B cell (primary cell): ENCODE measurements at regions not wholly inside any gene's neighbourhood (a gene's known extent, or its start where the extent isn't known, plus 50 kb on each side); places are given as distances from the start of the nearest gene placed in this dataset.

Source experiments
- ATAC-seq: fragments of 200-7000 bp; cut with Tn5 transposase; one replicate; pipeline ENCODE4 v1.10.0; 2021; ENCODE audit warnings: low read depth, mild to moderate bottlenecking, moderate number of reproducible peaks, moderate library complexity
- CTCF ChIA-PET: fragments of 350-600 bp; sonication (Branson Sonifier 250); formaldehyde crosslinking; loops from one replicate; lab custom pipeline; 2021; ENCODE audit warnings: antibody characterized with exemption, inconsistent platforms; lab: Charles Lee
- POLR2A ChIA-PET: fragments of 350-600 bp; sonication (Branson Sonifier 250); formaldehyde crosslinking; loops from one replicate; lab custom pipeline; 2021; ENCODE audit warnings: antibody characterized with exemption; lab: Charles Lee
- DNase-seq: peaks from one replicate; pipeline ENCODE4 v3.0.0; 2013
- H2AFZ ChIP-seq: 2 replicates; pipeline ENCODE4 v1.6.1; 2012; ENCODE audit warnings: mild to moderate bottlenecking, low read depth, low read length; ENCODE audit not compliant: insufficient read depth, poor library complexity, severe bottlenecking
- H3K27ac ChIP-seq, 2 donors: 1 replicate in 1 of 2; 2 replicates in 1 of 2; pipeline ENCODE4 v1.5.1; 2012 to 2013; ENCODE audit warnings: low read length in 2 of 2, mild to moderate bottlenecking in 2 of 2, moderate library complexity in 1 of 2
- H3K27me3 ChIP-seq, 4 experiments: fragments of 200-600 bp in 1 of 4; sonication (generic) in 1 of 4; replicated peaks in 1 of 4; 1 replicate in 2 of 4; 2 replicates in 2 of 4; pipeline versions ENCODE4 v1.6.1 to v1.7.0; 2013 to 2016; ENCODE audit warnings: low read length in 3 of 4, mild to moderate bottlenecking in 2 of 4, mixed read lengths in 1 of 4, moderate library complexity in 1 of 4; ENCODE audit not compliant: insufficient read depth in 4 of 4, control insufficient read depth in 3 of 4; ENCODE audit errors: control extremely low read depth in 1 of 4
- H3K36me3 ChIP-seq, 2 experiments: replicated peaks in 1 of 2; 1 replicate in 1 of 2; 2 replicates in 1 of 2; pipeline versions ENCODE4 v1.6.1 to v1.7.1; 2013; ENCODE audit warnings: low read length in 1 of 2; ENCODE audit not compliant: insufficient read depth in 2 of 2, control insufficient read depth in 1 of 2; ENCODE audit errors: control extremely low read depth in 1 of 2, extremely low read depth in 1 of 2
- H3K4me1 ChIP-seq, 2 donors: fragments of 200-600 bp in 1 of 2; sonication (generic) in 1 of 2; 1 replicate in 1 of 2; 2 replicates in 1 of 2; pipeline versions ENCODE4 v1.5.1 to v1.6.1; 2013 to 2017; ENCODE audit warnings: low read length in 2 of 2; ENCODE audit not compliant: control insufficient read depth in 2 of 2, insufficient read depth in 2 of 2
- H3K4me2 ChIP-seq: replicated peaks from 2 replicates; pipeline ENCODE3; 2012; ENCODE audit warnings: mild to moderate bottlenecking, low read depth, low read length; ENCODE audit not compliant: poor library complexity, severe bottlenecking
- H3K4me3 ChIP-seq, 5 experiments: fragments of 200-600 bp in 1 of 5; sonication (generic) in 1 of 5; 1 replicate in 3 of 5; 2 replicates in 2 of 5; pipeline versions ENCODE4 v1.5.1 to v1.7.0; 2011 to 2016; ENCODE audit warnings: low read length in 4 of 5, mild to moderate bottlenecking in 4 of 5, low read depth in 2 of 5, control low read depth in 1 of 5, moderate library complexity in 1 of 5; ENCODE audit not compliant: insufficient read depth in 1 of 5; ENCODE audit errors: control extremely low read depth in 1 of 5, extremely low read depth in 1 of 5
- H3K79me2 ChIP-seq: fragments of 200-600 bp; sonication (generic); one replicate; pipeline ENCODE4 v1.6.0; 2016; ENCODE audit warnings: low read length; ENCODE audit not compliant: control insufficient read depth, insufficient read depth
- H3K9ac ChIP-seq: fragments of 200-600 bp; sonication (generic); 2 replicates; pipeline ENCODE4 v1.6.1; 2017; ENCODE audit warnings: mild to moderate bottlenecking, low read length, moderate library complexity
- H3K9me3 ChIP-seq, 3 donors: one replicate each; pipeline versions ENCODE4 v1.6.1 to v1.7.1; 2013; ENCODE audit warnings: low read length in 2 of 3; ENCODE audit not compliant: control insufficient read depth in 2 of 3, insufficient read depth in 1 of 3; ENCODE audit errors: control extremely low read depth in 1 of 3
- H4K20me1 ChIP-seq: 2 replicates; pipeline ENCODE4 v1.6.0; 2012; ENCODE audit warnings: mild to moderate bottlenecking, low read length; ENCODE audit not compliant: insufficient read depth, control insufficient read depth, poor library complexity, severe bottlenecking
- H3K27ac Mint-ChIP-seq: one replicate; pipeline ENCODE4 v1.8.0; 2021; ENCODE audit warnings: mixed read lengths
- H3K27me3 Mint-ChIP-seq: one replicate; pipeline ENCODE4 v1.8.0; 2021; ENCODE audit warnings: mixed read lengths
- H3K4me1 Mint-ChIP-seq: one replicate; pipeline ENCODE4 v1.8.0; 2021; ENCODE audit warnings: mixed read lengths
- H3K4me3 Mint-ChIP-seq: one replicate; pipeline ENCODE4 v1.8.0; 2021; ENCODE audit warnings: mixed read lengths
- H3K9me3 Mint-ChIP-seq: one replicate; pipeline ENCODE4 v1.8.0; 2022; ENCODE audit warnings: mixed read lengths; ENCODE audit not compliant: insufficient read depth
- EZH2 ChIP-seq: IDR thresholded peaks from 2 replicates; pipeline ENCODE4 v1.6.1; 2012; ENCODE audit warnings: borderline replicate concordance, low read depth, mild to moderate bottlenecking, moderate library complexity, low read length; ENCODE audit not compliant: insufficient read depth, poor library complexity, severe bottlenecking
- WGBS: methylation state at CpG from one replicate; pipeline ENCODE4 v1.1.5; 2013; ENCODE audit warnings: missing lambda C conversion rate; ENCODE audit not compliant: insufficient coverage; 5-methylcytosine and 5-hydroxymethylcytosine counted together
- intact Hi-C: fragments of 100-400 bp; cut with micrococcal nuclease; formaldehyde crosslinking; loops from one replicate; pipeline ENCODE4 v1.10.0; 2022
- TF ChIP-seq, protein P1 (sequence below): fragments of 200-600 bp; IDR thresholded peaks from one replicate; pipeline ENCODE4 v1.8.0; 2022; ENCODE audit warnings: antibody characterized with exemption, mild to moderate bottlenecking

DNA sequence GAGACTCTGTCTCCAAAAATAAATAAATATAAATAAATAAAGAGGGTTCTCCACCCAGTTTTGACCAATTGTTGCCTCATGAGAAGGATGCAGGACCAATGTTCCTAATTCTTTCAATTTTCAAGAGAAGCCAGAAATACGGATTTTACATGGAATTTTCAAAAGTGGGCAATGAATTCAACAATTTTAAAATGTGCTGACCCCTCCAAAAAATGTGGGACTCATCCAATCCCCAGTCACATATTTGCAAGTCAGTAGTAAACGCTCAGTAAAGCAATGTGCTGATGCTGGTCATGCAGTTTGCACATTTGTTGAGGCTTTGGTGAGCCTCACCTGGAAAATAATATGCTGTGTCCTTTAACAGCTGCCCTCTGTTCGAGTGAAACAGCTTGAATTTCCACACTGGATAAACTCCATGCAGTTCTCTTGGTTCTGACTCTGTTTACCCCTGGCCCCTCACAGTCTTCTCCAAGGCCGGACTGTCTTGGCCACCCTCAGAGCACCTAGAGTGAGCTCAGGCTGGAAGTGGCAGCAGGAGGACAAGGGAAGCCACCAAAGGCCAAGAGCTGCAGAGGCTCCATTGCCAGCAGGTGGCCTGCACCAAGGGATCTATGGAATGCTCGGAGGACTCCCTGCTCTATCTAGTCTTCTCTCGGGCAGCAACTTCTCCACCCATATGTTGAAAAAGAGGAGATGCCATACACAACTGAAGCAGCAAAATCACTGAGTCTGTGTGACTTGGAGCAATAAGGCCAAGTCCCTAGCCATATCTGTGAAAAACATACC lies 246.8 kb downstream of the UACA start:
- ChIA-PET POLR2A (no interaction called here), CTCF (interaction anchor here (0.7 kb wide), 1 partner anchor 11 kb away, joined by 3 read pairs; no protein-coding TSS in a partner anchor)
- no peaks in the 10 kb centered on the region for H3K9me3 Mint-ChIP-seq
- TF ChIP-seq, protein P1, sequence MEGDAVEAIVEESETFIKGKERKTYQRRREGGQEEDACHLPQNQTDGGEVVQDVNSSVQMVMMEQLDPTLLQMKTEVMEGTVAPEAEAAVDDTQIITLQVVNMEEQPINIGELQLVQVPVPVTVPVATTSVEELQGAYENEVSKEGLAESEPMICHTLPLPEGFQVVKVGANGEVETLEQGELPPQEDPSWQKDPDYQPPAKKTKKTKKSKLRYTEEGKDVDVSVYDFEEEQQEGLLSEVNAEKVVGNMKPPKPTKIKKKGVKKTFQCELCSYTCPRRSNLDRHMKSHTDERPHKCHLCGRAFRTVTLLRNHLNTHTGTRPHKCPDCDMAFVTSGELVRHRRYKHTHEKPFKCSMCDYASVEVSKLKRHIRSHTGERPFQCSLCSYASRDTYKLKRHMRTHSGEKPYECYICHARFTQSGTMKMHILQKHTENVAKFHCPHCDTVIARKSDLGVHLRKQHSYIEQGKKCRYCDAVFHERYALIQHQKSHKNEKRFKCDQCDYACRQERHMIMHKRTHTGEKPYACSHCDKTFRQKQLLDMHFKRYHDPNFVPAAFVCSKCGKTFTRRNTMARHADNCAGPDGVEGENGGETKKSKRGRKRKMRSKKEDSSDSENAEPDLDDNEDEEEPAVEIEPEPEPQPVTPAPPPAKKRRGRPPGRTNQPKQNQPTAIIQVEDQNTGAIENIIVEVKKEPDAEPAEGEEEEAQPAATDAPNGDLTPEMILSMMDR, result no peak
- TF ChIP-seq EZH2, result no peak
- no peak overlapping the region for H3K27ac ChIP-seq
- no peaks in the 10 kb centered on the region for H3K79me2 ChIP-seq
- no peaks in the 10 kb centered on the region for H4K20me1 ChIP-seq
- H3K4me1 ChIP-seq, result peaks cover 0 to 2% of the 10 kb centered on the region in 2 donors
- intact Hi-C loops, result no loop called here
- H3K4me3 Mint-ChIP-seq, result no peak overlapping the region
- WGBS, result 97% methylated on average over 6 of the region's 6 CpGs
- no peaks in the 10 kb centered on the region for H3K36me3 ChIP-seq
- DNase-seq (no peak), ATAC-seq (no peak)
- H3K9me3 ChIP-seq, result peaks cover 0 to 6% (median 3%) of the 10 kb centered on the region in 3 donors
- H3K4me3 ChIP-seq, result no peak overlapping the region
- H3K4me2 ChIP-seq, result no peak overlapping the region
- H2AFZ ChIP-seq, result no peak overlapping the region
- H3K9ac ChIP-seq, result no peak overlapping the region
- H3K4me1 Mint-ChIP-seq, result peaks cover 6% of the 10 kb centered on the region
- H3K27me3 ChIP-seq, result no peaks in the 10 kb centered on the region
- no peak overlapping the region for H3K27ac Mint-ChIP-seq
- peaks cover 21% of the 10 kb centered on the region for H3K27me3 Mint-ChIP-seq

DNA sequence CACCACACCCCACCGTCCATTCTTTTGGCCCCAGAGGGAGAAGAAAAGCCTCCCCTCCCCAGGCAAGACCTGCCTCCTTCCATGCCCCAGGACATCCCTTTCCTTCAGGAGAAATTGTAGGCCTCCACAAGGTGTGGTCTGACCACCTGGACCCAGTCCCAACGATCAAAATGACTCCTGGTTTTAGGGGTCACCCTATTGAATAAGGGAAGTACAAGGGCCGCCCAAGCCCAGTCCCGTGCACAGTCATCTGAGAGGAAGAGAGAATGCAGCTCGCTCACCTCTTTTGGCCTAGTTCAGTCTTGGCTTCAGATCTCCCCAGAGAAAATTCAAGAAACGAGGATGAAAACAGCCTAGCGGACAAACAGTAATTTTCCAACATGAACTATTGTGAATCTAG lies 249.1 kb downstream of the UACA start:
- peaks cover 21% of the 10 kb centered on the region for H3K27me3 Mint-ChIP-seq
- H3K27ac ChIP-seq, result no peak overlapping the region
- WGBS, result 62% methylated on average over 4 of the region's 7 CpGs
- DNase-seq (no peak), ATAC-seq (no peak)
- intact Hi-C loops, result no loop called here
- H3K4me1 ChIP-seq, result peaks cover 0 to 3% of the 10 kb centered on the region in 2 donors
- TF ChIP-seq EZH2, result no peak
- no peaks in the 10 kb centered on the region for H3K36me3 ChIP-seq
- peaks cover 0 to 20% (median 15%) of the 10 kb centered on the region in 3 donors for H3K9me3 ChIP-seq
- no peak overlapping the region for H3K4me3 Mint-ChIP-seq
- H3K27ac Mint-ChIP-seq, result no peak overlapping the region
- no peak overlapping the region for H3K9ac ChIP-seq
- H3K4me2 ChIP-seq, result no peak overlapping the region
- H3K9me3 Mint-ChIP-seq, result peaks cover 9% of the 10 kb centered on the region
- no peaks in the 10 kb centered on the region for H3K79me2 ChIP-seq
- H2AFZ ChIP-seq, result no peak overlapping the region
- no peaks in the 10 kb centered on the region for H3K27me3 ChIP-seq
- CTCF ChIA-PET, result interaction anchor here (0.7 to 1.7 kb wide), 3 partner anchors 10 to 1038 kb away, joined by 3 to 5 read pairs (median 3); no protein-coding TSS in a partner anchor
- no peak overlapping the region for H3K4me3 ChIP-seq
- peaks cover 10% of the 10 kb centered on the region for H3K4me1 Mint-ChIP-seq
- POLR2A ChIA-PET, result no interaction called here
- no peaks in the 10 kb centered on the region for H4K20me1 ChIP-seq
